ENCODE measurements at regions not wholly inside any gene's neighbourhood (a gene's known extent, or its start where the extent isn't known, plus 50 kb on each side); places are given as distances from the start of the nearest gene placed in this dataset.

DNA sequence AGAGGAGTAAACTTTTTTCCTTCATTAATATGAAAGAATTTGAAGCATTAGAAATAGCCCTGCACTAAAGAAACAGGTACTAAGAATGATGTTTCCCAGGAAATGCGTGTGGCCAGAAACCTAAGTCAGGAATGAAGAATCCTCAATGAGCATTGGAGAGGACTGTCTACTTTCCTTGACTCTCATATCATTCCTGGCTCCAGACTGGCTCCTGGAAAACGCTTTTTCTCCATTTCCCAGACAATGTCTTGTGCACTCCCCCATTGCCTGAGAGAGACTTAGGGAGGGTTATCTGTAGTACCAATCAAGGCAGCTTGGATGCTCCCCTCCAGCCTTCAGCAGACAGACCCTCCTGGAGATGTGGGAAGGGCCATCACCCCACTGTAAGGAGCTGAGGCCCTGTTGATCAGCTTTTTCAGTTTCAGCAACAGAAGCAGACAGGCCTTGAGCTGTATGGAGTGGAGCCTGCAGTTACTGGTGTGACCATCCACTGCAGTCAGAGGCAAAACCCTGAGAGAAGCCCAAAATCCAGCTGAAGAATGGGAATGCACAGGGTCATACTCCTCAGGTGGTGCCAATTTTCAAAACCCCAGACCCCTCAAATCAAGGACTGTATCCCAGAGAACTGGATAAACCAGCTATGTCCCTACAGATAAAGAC, 127.3 kb upstream of the NT5E start:
- Histone ChIP-seq H4K5ac (ENCODE audit: low read depth, low read length) (no peak overlapping the region), H2BK20ac (ENCODE audit: low read depth, low read length) (no peak overlapping the region), H3K9me1 (ENCODE audit: insufficient read depth, low read length) (no peaks in the 10 kb centered on the region), H3K9me3 (ENCODE audit: control insufficient read depth, insufficient read depth, low read length) (no peaks in the 10 kb centered on the region), H3K4ac (ENCODE audit: low read depth, low read length) (no peak overlapping the region), H3K23ac (ENCODE audit: low read depth, low read length) (no peak overlapping the region), H3K4me2 (ENCODE audit: low read depth, low read length) (no peak overlapping the region), H2AFZ (replicated peaks; ENCODE audit: low read length, poor library complexity) (no peak overlapping the region), H3K79me1 (ENCODE audit: low read depth in 1 of 2, low read length in 2 of 2) (no peaks in the 10 kb centered on the region), H4K20me1 (ENCODE audit: insufficient read depth, low read length) (no peaks in the 10 kb centered on the region), H2AK9ac (replicated peaks; ENCODE audit: low read depth, low read length, poor library complexity) (no peak overlapping the region), H2BK5ac (ENCODE audit: low read depth, low read length, poor library complexity, severe bottlenecking) (no peak overlapping the region), H3K18ac (ENCODE audit: low read depth, low read length) (no peak overlapping the region), H3K27me3 (ENCODE audit: control insufficient read depth, insufficient read depth, low read length) (peaks cover 11% of the 10 kb centered on the region), H3K36me3 (ENCODE audit: control insufficient read depth, insufficient read depth, low read length) (no peaks in the 10 kb centered on the region), H4K91ac (ENCODE audit: insufficient read depth, low read depth, low read length) (no peak overlapping the region), H2AK5ac (ENCODE audit: low read depth, low read length) (no peak overlapping the region), H3K27ac (ENCODE audit: insufficient read depth, low read length) (no peak overlapping the region), H4K8ac (ENCODE audit: low read depth in 2 of 2, low read length in 2 of 2) (no peak overlapping the region), H3K4me3 (ENCODE audit: insufficient read depth, low read depth, low read length) (no peak overlapping the region), H2BK15ac (ENCODE audit: low read depth, low read length) (no peak overlapping the region), H3K56ac (ENCODE audit: extremely low read depth, insufficient read depth, low read length) (no peak overlapping the region), H3K4me1 (ENCODE audit: control insufficient read depth, insufficient read depth, low read length) (no peaks in the 10 kb centered on the region), H2BK120ac (ENCODE audit: low read depth, low read length) (no peak overlapping the region), H3K14ac (replicated peaks; ENCODE audit: low read depth, low read length) (no peak overlapping the region), H3K9ac (ENCODE audit: low read depth, low read length) (no peak overlapping the region)
- DNase-seq (no peak), ATAC-seq (ENCODE audit: low read depth) (no peak)
- no TSS peak for BruUV-seq (replicated peaks)
- 0% methylated on average over 1 of the region's 2 CpGs; no CpG with 5 or more reads in 1 of the 2 experiments for WGBS, 2 experiments (ENCODE audit: extremely low coverage in 2 of 2, insufficient read length in 1 of 2)
- ChIA-PET POLR2A (ENCODE audit: unreplicated experiment) (no interaction called here), CTCF (interaction anchor here (0.5 to 1.9 kb wide), 3 partner anchors 9 to 265 kb away, joined by 3 to 5 read pairs (median 5); no protein-coding TSS in a partner anchor)
- dilution Hi-C loops (cut with HindIII; ENCODE audit: low sequenced_read_pairs, unreplicated experiment) (no loop called here), intact Hi-C loops (cut with micrococcal nuclease) (loop anchor here (1.0 to 10.0 kb wide), 7 partner anchors 307 to 1708 kb away; partner anchors contain the start of genes CEP162 and TBX18), in situ Hi-C loops (cut with MboI; ENCODE audit: low sequenced_read_pairs) (loop anchor here (5.0 to 25.0 kb wide), 2 partner anchors 895 to 1435 kb away; no protein-coding TSS in a partner anchor)
- TF ChIP-seq NFE2L2 (IDR thresholded peaks at IDR 0.05; ENCODE audit: low read depth, low read length) (no peak), POLR2A (IDR thresholded peaks at IDR 0.05; ENCODE audit: low read depth, low read length) (no peak), FOS (IDR thresholded peaks at IDR 0.05; ENCODE audit: low read depth, low read length) (no peak), BHLHE40 (IDR thresholded peaks at IDR 0.05; ENCODE audit: low read depth, low read length) (no peak), MXI1 (IDR thresholded peaks at IDR 0.05; ENCODE audit: borderline replicate concordance, low read depth, low read length) (no peak)
- TF ChIP-seq, protein P1, sequence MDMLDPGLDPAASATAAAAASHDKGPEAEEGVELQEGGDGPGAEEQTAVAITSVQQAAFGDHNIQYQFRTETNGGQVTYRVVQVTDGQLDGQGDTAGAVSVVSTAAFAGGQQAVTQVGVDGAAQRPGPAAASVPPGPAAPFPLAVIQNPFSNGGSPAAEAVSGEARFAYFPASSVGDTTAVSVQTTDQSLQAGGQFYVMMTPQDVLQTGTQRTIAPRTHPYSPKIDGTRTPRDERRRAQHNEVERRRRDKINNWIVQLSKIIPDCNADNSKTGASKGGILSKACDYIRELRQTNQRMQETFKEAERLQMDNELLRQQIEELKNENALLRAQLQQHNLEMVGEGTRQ (IDR thresholded peaks at IDR 0.05; ENCODE audit: low read depth, low read length) = no peak

Data from IMR-90 (cell line).